Progenitor cell of endocrine pancreas (in vitro differentiated cells): ENCODE measurements at regions not wholly inside any gene's neighbourhood (a gene's known extent, or its start where the extent isn't known, plus 50 kb on each side); places are given as distances from the start of the nearest gene placed in this dataset.

Experiments
- DNase-seq: peaks from one replicate; pipeline ENCODE4 v3.0.0; 2021; ENCODE audit warnings: low spot score; ENCODE audit not compliant: unreplicated experiment
- H3K27ac Mint-ChIP-seq: 2 replicates; pipeline ENCODE4 v1.8.0; 2021; ENCODE audit warnings: mild to moderate bottlenecking, moderate library complexity, mixed read lengths
- H3K27me3 Mint-ChIP-seq: 2 replicates; pipeline ENCODE4 v1.8.0; 2021; ENCODE audit warnings: mixed read lengths
- H3K36me3 Mint-ChIP-seq: 2 replicates; pipeline ENCODE4 v1.8.0; 2022; ENCODE audit warnings: mixed read lengths; ENCODE audit not compliant: insufficient read depth
- H3K4me1 Mint-ChIP-seq: 2 replicates; pipeline ENCODE4 v1.8.0; 2021; ENCODE audit warnings: low read depth, mixed read lengths
- H3K4me3 Mint-ChIP-seq: 2 replicates; pipeline ENCODE4 v1.8.0; 2021; ENCODE audit warnings: low read depth, mild to moderate bottlenecking, moderate library complexity, mixed read lengths
- H3K9me3 Mint-ChIP-seq: 2 replicates; pipeline ENCODE4 v1.8.0; 2021; ENCODE audit warnings: low read depth, mixed read lengths
- TF ChIP-seq, protein P1 (sequence below): fragments of 200-600 bp; sonication (generic); IDR thresholded peaks from one replicate; pipeline ENCODE4 v1.5.0; 2021; ENCODE audit warnings: antibody characterized with exemption, mild to moderate bottlenecking; ENCODE audit not compliant: unreplicated experiment

DNA sequence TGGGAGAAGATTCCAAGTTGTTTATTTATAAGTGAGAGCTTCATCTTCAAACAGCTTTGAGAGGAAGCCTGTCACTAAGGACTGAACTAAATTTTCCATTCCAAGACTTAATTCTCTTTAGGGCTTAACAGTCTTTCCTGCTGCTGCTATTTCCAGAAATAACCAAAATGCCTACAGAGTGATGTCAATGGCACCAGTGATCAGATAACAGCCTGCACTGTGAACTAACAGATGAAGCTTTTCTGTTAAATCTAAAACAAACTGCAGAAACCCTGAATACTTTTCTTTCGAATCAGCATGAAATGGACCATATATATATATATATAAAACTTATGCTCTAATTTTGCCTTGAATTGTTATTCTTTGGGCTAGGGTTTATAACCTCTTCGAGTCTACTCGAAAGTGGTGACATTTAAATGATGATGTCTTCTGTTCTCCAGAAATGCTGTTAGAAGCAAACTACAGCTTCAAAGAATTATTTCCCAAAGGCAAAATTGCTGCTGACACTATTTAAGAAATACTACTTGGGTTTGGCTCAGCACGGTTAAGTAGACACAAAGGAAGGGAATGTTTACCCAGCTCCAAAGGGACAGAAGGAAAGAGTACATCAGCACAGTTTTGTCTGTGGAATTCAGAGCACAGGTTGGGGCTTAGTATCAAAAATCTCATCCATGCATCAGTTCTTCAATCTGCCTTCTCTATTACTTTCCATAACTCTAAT lies 238.5 kb upstream of the LRRN1 start:
- H3K4me3 Mint-ChIP-seq: no peak overlapping the region
- no peaks in the 10 kb centered on the region for H3K9me3 Mint-ChIP-seq
- H3K27ac Mint-ChIP-seq: no peak overlapping the region
- no peaks in the 10 kb centered on the region for H3K4me1 Mint-ChIP-seq
- TF ChIP-seq, protein P1, sequence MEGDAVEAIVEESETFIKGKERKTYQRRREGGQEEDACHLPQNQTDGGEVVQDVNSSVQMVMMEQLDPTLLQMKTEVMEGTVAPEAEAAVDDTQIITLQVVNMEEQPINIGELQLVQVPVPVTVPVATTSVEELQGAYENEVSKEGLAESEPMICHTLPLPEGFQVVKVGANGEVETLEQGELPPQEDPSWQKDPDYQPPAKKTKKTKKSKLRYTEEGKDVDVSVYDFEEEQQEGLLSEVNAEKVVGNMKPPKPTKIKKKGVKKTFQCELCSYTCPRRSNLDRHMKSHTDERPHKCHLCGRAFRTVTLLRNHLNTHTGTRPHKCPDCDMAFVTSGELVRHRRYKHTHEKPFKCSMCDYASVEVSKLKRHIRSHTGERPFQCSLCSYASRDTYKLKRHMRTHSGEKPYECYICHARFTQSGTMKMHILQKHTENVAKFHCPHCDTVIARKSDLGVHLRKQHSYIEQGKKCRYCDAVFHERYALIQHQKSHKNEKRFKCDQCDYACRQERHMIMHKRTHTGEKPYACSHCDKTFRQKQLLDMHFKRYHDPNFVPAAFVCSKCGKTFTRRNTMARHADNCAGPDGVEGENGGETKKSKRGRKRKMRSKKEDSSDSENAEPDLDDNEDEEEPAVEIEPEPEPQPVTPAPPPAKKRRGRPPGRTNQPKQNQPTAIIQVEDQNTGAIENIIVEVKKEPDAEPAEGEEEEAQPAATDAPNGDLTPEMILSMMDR: no peak
- no peaks in the 10 kb centered on the region for H3K36me3 Mint-ChIP-seq
- no peak for DNase-seq
- H3K27me3 Mint-ChIP-seq: no peaks in the 10 kb centered on the region

GRCh38 chr3:3559786-3560185 lies 239.4 kb upstream of the LRRN1 start:
- H3K4me1 Mint-ChIP-seq: no peaks in the 10 kb centered on the region
- no peaks in the 10 kb centered on the region for H3K27me3 Mint-ChIP-seq
- TF ChIP-seq, protein P1: no peak
- H3K9me3 Mint-ChIP-seq: no peaks in the 10 kb centered on the region
- H3K27ac Mint-ChIP-seq: no peak overlapping the region
- no peak overlapping the region for H3K4me3 Mint-ChIP-seq
- no peak for DNase-seq
- no peaks in the 10 kb centered on the region for H3K36me3 Mint-ChIP-seq

GRCh38 chr3:3556078-3556477 lies 243.2 kb upstream of the LRRN1 start:
- Mint-ChIP-seq H3K27ac (no peak overlapping the region), H3K4me3 (no peak overlapping the region), H3K4me1 (no peaks in the 10 kb centered on the region), H3K27me3 (no peaks in the 10 kb centered on the region), H3K36me3 (no peaks in the 10 kb centered on the region), H3K9me3 (no peaks in the 10 kb centered on the region)
- TF ChIP-seq, protein P1: no peak
- DNase-seq: no peak

GRCh38 chr3:3553236-3553635 lies 246.0 kb upstream of the LRRN1 start:
- TF ChIP-seq, protein P1: no peak
- H3K36me3 Mint-ChIP-seq: no peaks in the 10 kb centered on the region
- no peaks in the 10 kb centered on the region for H3K4me1 Mint-ChIP-seq
- H3K27me3 Mint-ChIP-seq: no peaks in the 10 kb centered on the region
- no peak for DNase-seq
- H3K27ac Mint-ChIP-seq: no peak overlapping the region
- H3K9me3 Mint-ChIP-seq: peaks cover 13% of the 10 kb centered on the region
- H3K4me3 Mint-ChIP-seq: no peak overlapping the region

DNA sequence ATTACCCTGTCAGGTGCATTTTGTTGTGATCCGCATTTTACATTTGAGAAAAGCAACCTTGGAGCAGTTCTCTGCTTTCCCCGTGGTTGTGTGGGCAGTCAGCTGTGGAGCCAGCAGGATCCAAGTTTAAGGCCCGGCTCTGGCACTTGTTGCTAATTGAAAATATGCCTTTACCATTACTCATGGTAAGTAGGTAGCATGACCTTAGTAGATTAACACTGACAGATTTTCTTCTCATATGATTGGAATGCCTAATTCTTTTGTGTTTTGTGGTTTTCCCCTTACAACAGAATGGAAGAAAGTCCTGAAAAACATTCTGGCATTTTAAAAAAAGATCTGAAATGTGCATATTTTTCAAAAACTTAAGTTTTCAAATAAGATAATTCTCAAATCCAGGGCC lies 246.5 kb upstream of the LRRN1 start:
- no peaks in the 10 kb centered on the region for H3K4me1 Mint-ChIP-seq
- H3K4me3 Mint-ChIP-seq: no peak overlapping the region
- H3K9me3 Mint-ChIP-seq: peaks cover 16% of the 10 kb centered on the region
- DNase-seq: no peak
- H3K27me3 Mint-ChIP-seq: no peaks in the 10 kb centered on the region
- H3K27ac Mint-ChIP-seq: no peak overlapping the region
- no peaks in the 10 kb centered on the region for H3K36me3 Mint-ChIP-seq
- TF ChIP-seq, protein P1: no peak
